Common myeloid progenitor, CD34-positive (primary cell): ENCODE measurements at regions not wholly inside any gene's neighbourhood (a gene's known extent, or its start where the extent isn't known, plus 50 kb on each side); places are given as distances from the start of the nearest gene placed in this dataset.

Experiments used
- CTCF ChIA-PET: fragments of 350-600 bp; sonication (Branson Sonifier 250); formaldehyde crosslinking; loops from one replicate; lab custom pipeline; 2021; ENCODE audit warnings: antibody characterized with exemption; lab: Charles Lee
- POLR2A ChIA-PET: fragments of 350-600 bp; sonication (Branson Sonifier 250); formaldehyde crosslinking; loops from one replicate; lab custom pipeline; 2021; ENCODE audit warnings: antibody characterized with exemption; lab: Charles Lee
- DNase-seq, 3 donors: peaks; one replicate each; pipeline versions ENCODE4 v3.0.0 to v3.0.0-alpha.2; 2013
- H3K27ac ChIP-seq, 2 experiments: 1 replicate in 1 of 2; 2 replicates in 1 of 2; pipeline ENCODE4 v1.7.0; 2013; ENCODE audit warnings: inconsistent platforms in 2 of 2, low read length in 2 of 2, mild to moderate bottlenecking in 2 of 2, low read depth in 1 of 2, moderate library complexity in 1 of 2; ENCODE audit not compliant: severe bottlenecking in 2 of 2, insufficient read depth in 1 of 2, poor library complexity in 1 of 2
- H3K27me3 ChIP-seq, 5 experiments: replicated peaks in 2 of 5; 1 replicate in 3 of 5; 2 replicates in 2 of 5; pipeline versions ENCODE4 v1.6.1 to v1.7.0; 2013; ENCODE audit warnings: low read length in 4 of 5, mild to moderate bottlenecking in 2 of 5, moderate library complexity in 2 of 5, inconsistent platforms in 1 of 5; ENCODE audit not compliant: insufficient read depth in 5 of 5, control insufficient read depth in 4 of 5
- H3K36me3 ChIP-seq, 4 experiments: 1 replicate in 2 of 4; 2 replicates in 2 of 4; pipeline versions ENCODE4 v1.6.1 to v1.7.0; 2013; ENCODE audit warnings: low read length in 3 of 4, control low read depth in 1 of 4, mild to moderate bottlenecking in 1 of 4; ENCODE audit not compliant: control insufficient read depth in 4 of 4, insufficient read depth in 4 of 4
- H3K4me1 ChIP-seq, 4 experiments: 1 replicate in 3 of 4; 2 replicates in 1 of 4; pipeline versions ENCODE4 v1.6.1 to v1.7.1; 2013; ENCODE audit warnings: low read length in 3 of 4, mild to moderate bottlenecking in 3 of 4, control low read depth in 1 of 4, inconsistent platforms in 1 of 4, moderate library complexity in 1 of 4; ENCODE audit not compliant: control insufficient read depth in 4 of 4, insufficient read depth in 4 of 4; ENCODE audit errors: control extremely low read depth in 1 of 4
- H3K4me3 ChIP-seq, 7 experiments: 1 replicate in 4 of 7; 2 replicates in 3 of 7; pipeline versions ENCODE4 v1.5.1 to v1.7.0; 2013; ENCODE audit warnings: mild to moderate bottlenecking in 7 of 7, low read length in 6 of 7, moderate library complexity in 6 of 7, inconsistent platforms in 2 of 7, low read depth in 2 of 7, control low read depth in 1 of 7; ENCODE audit not compliant: insufficient read depth in 4 of 7, control insufficient read depth in 1 of 7; ENCODE audit errors: extremely low read depth in 1 of 7
- H3K9me3 ChIP-seq, 5 experiments: 1 replicate in 4 of 5; 2 replicates in 1 of 5; pipeline versions ENCODE4 v1.6.1 to v1.7.1; 2013; ENCODE audit warnings: low read length in 4 of 5, mild to moderate bottlenecking in 2 of 5, inconsistent platforms in 1 of 5, low read depth in 1 of 5, moderate library complexity in 1 of 5; ENCODE audit not compliant: control insufficient read depth in 4 of 5, insufficient read depth in 2 of 5; ENCODE audit errors: control extremely low read depth in 1 of 5
- whole genome bisulfite sequencing: methylation state at CpG from one replicate; pipeline ENCODE4 v1.1.5; 2013; ENCODE audit not compliant: insufficient coverage; 5-methylcytosine and 5-hydroxymethylcytosine counted together

DNA sequence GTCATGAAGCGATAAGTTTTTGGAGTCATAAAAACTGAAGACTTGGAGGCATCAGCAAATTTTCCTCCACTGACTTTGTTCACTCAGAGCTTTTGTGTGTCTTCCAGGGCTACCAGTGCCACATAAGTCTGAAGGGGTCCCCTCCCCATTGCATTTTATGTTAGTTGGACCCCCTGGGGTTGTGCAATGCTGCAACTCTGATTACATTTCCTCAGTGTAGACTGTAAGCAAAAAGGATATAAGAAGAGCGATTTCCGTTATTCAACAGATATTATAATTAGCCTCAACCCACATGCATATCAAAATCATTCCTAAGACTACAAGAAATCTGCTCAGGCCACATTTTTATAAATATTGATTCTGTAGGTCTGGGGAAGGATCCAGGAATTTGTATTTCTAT is 324.0 kb downstream of the TDRD3 start:
- H3K9me3 ChIP-seq, result no peaks in the 10 kb centered on the region
- no CpG with 5 or more reads among the region's 3 CpGs for WGBS
- no peak overlapping the region for H3K4me3 ChIP-seq
- H3K4me1 ChIP-seq, result no peaks in the 10 kb centered on the region
- H3K27ac ChIP-seq, result no peak overlapping the region
- CTCF ChIA-PET, result no interaction called here
- DNase-seq, result no peak
- POLR2A ChIA-PET, result no interaction called here
- H3K36me3 ChIP-seq, result no peaks in the 10 kb centered on the region
- no peaks in the 10 kb centered on the region for H3K27me3 ChIP-seq

GRCh38 chr13:60720590-60720989 is 323.6 kb downstream of the TDRD3 start:
- Histone ChIP-seq H3K27ac (no peak overlapping the region), H3K4me1 (no peaks in the 10 kb centered on the region), H3K4me3 (no peak overlapping the region), H3K36me3 (no peaks in the 10 kb centered on the region), H3K9me3 (no peaks in the 10 kb centered on the region), H3K27me3 (no peaks in the 10 kb centered on the region)
- DNase-seq, result no peak
- ChIA-PET CTCF (no interaction called here), POLR2A (no interaction called here)
- 90% methylated on average over 2 of the region's 3 CpGs for WGBS

- CTCF ChIA-PET, result no interaction called here
- 100% methylated on average over 1 of the region's 2 CpGs for WGBS
- DNase-seq, result no peak
These were observed 319.3 kb downstream of the TDRD3 start for GRCh38 chr13:60716313-60716712.

DNA sequence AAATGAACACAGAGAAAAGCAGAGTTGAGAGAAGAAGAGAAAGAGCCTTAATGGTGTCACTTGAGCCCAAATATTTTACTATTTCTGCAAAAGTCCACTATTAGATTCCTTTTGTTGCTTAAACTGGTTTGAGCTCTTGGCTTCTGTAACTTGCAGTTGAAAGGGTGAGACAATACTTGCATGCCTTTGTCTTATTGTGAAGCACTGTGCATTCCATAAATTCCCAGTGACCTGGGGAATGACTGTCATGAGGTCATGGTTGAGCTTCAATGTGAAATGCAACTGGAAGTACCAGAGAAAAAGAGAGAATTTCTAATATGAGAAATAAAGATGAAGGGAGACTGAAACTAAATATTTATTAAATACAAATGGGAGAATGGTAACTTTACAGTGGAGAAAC is 310.9 kb downstream of the TDRD3 start:
- Histone ChIP-seq H3K27ac (no peak overlapping the region), H3K9me3 (no peaks in the 10 kb centered on the region), H3K4me1 (no peaks in the 10 kb centered on the region), H3K36me3 (no peaks in the 10 kb centered on the region), H3K4me3 (no peak overlapping the region), H3K27me3 (no peaks in the 10 kb centered on the region)
- no peak for DNase-seq
- ChIA-PET POLR2A (interaction anchor here (0.7 kb wide), 1 partner anchor 352 kb away, joined by 3 read pairs; no protein-coding TSS in a partner anchor), CTCF (no interaction called here)

More at GRCh38 chr13:60716313-60716712, 319.3 kb downstream of the TDRD3 start:
- Histone ChIP-seq H3K9me3 (no peaks in the 10 kb centered on the region), H3K27ac (no peak overlapping the region), H3K4me3 (no peak overlapping the region), H3K4me1 (no peaks in the 10 kb centered on the region), H3K36me3 (no peaks in the 10 kb centered on the region), H3K27me3 (no peaks in the 10 kb centered on the region)
- POLR2A ChIA-PET, result no interaction called here

DNA sequence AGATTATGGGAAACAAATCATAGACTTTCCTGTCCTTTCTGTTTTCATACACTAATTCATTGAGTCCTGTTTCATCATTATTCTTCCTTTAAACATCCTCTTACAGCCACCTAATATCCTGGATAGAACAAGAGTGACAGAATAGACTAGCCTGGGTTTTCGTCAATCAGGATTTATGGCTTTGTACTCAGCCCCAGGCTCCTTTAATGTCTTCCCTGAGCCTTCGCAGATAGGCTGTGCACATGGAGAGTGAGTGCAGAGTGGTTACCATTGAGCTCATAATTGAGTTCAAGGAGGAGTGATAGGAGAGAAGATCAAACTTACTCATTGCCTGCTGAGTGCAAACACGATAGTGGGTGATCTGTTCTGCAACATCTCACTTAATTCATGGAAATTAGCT is 304.9 kb downstream of the TDRD3 start:
- ChIA-PET CTCF (no interaction called here), POLR2A (no interaction called here)
- H3K36me3 ChIP-seq, result no peaks in the 10 kb centered on the region
- DNase-seq, result no peak
- no peaks in the 10 kb centered on the region for H3K27me3 ChIP-seq
- WGBS, result 80% methylated on average over 1 of the region's 3 CpGs
- no peaks in the 10 kb centered on the region for H3K9me3 ChIP-seq
- H3K27ac ChIP-seq, result no peak overlapping the region
- no peak overlapping the region for H3K4me3 ChIP-seq
- H3K4me1 ChIP-seq, result no peaks in the 10 kb centered on the region

DNA sequence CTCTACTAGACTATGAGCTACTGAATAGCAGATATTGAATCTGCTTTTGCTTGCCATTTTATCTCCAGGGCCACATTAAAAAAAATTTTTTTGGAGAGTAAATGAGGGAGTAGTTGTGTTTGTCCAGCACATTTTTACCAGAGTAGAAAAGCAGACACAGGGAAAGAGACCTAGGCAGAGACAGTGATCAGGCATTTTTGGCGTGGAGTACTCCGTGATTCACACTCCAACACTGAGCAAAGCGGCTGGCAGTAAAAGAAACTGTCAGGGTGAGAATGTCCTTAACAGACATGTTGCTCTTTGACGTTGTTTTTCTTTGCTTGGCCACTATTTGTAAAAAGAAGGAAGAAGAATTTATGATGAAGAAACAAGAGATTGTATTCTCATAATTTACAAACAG is 304.0 kb downstream of the TDRD3 start:
- DNase-seq, result no peak
- Histone ChIP-seq H3K36me3 (no peaks in the 10 kb centered on the region), H3K27me3 (no peaks in the 10 kb centered on the region), H3K27ac (no peak overlapping the region), H3K9me3 (no peaks in the 10 kb centered on the region), H3K4me1 (no peaks in the 10 kb centered on the region), H3K4me3 (no peak overlapping the region)
- POLR2A ChIA-PET, result no interaction called here
- WGBS, result 100% methylated on average over 3 of the region's 4 CpGs
- CTCF ChIA-PET, result no interaction called here

DNA sequence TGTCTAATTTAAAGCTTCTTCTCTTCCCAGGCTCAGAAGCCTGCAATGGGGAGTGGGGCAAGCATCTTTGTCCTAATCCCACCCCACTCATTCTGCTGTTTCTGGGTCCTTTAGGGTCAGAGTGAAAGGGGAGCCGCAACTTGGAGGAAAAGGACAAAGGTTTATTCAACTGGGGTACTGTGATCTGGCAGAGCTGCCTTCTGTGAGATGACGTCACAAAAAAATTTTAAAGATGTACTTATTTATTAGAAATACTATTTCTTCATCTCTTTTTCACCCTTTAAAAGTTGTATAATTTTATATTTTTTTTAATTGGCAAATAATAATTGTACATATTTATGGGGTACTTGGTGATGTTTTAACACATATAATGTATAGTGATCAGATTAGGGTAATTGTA is 302.6 kb downstream of the TDRD3 start:
- CTCF ChIA-PET, result no interaction called here
- DNase-seq, result no peak
- Histone ChIP-seq H3K27me3 (no peaks in the 10 kb centered on the region), H3K9me3 (no peaks in the 10 kb centered on the region), H3K27ac (no peak overlapping the region), H3K36me3 (no peaks in the 10 kb centered on the region), H3K4me3 (no peak overlapping the region), H3K4me1 (no peaks in the 10 kb centered on the region)
- no CpG with 5 or more reads among the region's 2 CpGs for WGBS
- POLR2A ChIA-PET, result no interaction called here
